ENCODE measurements at regions not wholly inside any gene's neighbourhood (a gene's known extent, or its start where the extent isn't known, plus 50 kb on each side); places are given as distances from the start of the nearest gene placed in this dataset.

DNA sequence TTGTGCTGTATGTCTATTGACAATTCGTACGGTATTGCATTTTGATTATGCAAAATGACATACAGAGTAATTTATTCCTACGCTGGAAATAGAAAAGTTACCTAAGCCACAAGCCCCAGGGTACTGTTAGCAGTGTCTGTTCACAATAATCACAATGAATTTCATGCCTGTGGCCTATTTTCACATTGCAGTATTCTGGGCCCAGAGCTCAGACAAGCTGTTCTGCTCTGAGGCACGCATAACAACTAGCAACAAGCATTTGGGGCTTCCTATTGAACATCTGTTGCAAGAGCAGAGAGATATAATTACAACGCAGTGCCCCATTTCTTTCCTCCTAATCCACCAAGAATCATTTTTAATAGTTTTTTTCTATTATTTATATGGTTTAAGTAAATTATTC is 158.9 kb upstream of the SGCG start:
- H3K36me3 ChIP-seq: no peaks in the 10 kb centered on the region
- no peaks in the 10 kb centered on the region for H3K4me1 ChIP-seq
- H3K27me3 ChIP-seq: no peaks in the 10 kb centered on the region
- DNase-seq: no peak
- no peak overlapping the region for H3K4me3 ChIP-seq
- H3K27ac ChIP-seq: no peak overlapping the region
- TF ChIP-seq POLR2A (IDR thresholded peaks at IDR 0.05): no peak
- TF ChIP-seq, protein P1, sequence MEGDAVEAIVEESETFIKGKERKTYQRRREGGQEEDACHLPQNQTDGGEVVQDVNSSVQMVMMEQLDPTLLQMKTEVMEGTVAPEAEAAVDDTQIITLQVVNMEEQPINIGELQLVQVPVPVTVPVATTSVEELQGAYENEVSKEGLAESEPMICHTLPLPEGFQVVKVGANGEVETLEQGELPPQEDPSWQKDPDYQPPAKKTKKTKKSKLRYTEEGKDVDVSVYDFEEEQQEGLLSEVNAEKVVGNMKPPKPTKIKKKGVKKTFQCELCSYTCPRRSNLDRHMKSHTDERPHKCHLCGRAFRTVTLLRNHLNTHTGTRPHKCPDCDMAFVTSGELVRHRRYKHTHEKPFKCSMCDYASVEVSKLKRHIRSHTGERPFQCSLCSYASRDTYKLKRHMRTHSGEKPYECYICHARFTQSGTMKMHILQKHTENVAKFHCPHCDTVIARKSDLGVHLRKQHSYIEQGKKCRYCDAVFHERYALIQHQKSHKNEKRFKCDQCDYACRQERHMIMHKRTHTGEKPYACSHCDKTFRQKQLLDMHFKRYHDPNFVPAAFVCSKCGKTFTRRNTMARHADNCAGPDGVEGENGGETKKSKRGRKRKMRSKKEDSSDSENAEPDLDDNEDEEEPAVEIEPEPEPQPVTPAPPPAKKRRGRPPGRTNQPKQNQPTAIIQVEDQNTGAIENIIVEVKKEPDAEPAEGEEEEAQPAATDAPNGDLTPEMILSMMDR (IDR thresholded peaks at IDR 0.05): no peak
- H3K9me3 ChIP-seq: no peaks in the 10 kb centered on the region

DNA sequence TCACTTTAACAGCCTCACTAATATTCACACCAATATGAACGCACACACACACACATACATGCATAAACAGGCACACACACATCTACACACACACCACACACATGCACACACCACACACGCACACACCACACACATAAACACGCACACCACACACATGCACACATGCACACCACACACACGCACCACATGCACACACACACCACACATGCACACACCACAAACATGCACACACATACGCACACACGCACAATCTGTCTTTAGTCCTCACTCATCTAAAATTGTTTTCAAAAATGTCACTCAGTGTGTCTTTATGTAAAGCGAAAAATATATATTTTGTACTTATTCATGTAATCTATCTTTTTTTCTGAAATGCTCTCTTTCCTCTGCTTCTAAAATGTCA is 158.1 kb upstream of the SGCG start:
- no peaks in the 10 kb centered on the region for H3K36me3 ChIP-seq
- no peak for DNase-seq
- no peaks in the 10 kb centered on the region for H3K4me1 ChIP-seq
- no peaks in the 10 kb centered on the region for H3K27me3 ChIP-seq
- TF ChIP-seq POLR2A (IDR thresholded peaks at IDR 0.05): no peak
- TF ChIP-seq, protein P1 (IDR thresholded peaks at IDR 0.05): no peak
- no peaks in the 10 kb centered on the region for H3K9me3 ChIP-seq
- H3K4me3 ChIP-seq: no peak overlapping the region
- H3K27ac ChIP-seq: no peak overlapping the region

DNA sequence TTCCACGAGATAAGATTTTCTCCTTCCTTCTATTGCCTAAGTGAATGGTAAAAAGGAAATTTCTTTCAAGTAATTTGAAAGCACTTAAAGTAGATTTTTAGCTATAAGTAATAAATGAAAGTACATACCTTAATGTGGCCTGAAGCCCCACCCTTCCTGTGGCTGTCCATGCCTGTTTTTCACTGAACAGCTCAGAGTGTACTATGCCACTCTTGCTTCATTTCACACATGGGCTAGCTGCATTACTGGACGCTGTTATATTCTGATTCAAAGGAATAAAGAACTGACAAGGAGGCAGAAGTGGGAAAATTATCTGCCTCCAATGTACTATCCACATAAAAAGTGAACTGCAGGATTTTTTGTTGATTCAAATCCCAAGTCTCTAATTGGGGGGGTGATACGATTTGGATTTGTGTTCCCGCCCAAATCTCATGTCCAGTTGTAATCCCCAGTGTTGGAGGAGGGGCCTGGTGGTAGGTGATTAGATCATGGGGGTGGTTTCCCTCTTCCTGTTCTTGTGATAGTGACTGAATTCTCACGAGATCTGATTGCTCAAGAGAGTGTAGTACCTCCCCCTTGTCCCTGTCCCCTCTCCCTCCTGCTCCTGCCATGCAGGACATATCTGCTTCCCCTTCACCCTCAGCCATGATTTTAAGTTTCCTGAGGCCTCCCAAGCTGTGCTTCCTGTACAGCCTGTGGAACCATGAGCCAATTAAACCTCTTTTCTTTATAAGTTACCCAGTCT is 154.7 kb upstream of the SGCG start:
- H3K27ac ChIP-seq: no peak overlapping the region
- H3K9me3 ChIP-seq: no peaks in the 10 kb centered on the region
- H3K36me3 ChIP-seq: no peaks in the 10 kb centered on the region
- H3K27me3 ChIP-seq: no peaks in the 10 kb centered on the region
- H3K4me3 ChIP-seq: no peak overlapping the region
- H3K4me1 ChIP-seq: no peaks in the 10 kb centered on the region
- no peak for TF ChIP-seq POLR2A (IDR thresholded peaks at IDR 0.05)
- TF ChIP-seq, protein P1 (IDR thresholded peaks at IDR 0.05): no peak
- no peak for DNase-seq

DNA sequence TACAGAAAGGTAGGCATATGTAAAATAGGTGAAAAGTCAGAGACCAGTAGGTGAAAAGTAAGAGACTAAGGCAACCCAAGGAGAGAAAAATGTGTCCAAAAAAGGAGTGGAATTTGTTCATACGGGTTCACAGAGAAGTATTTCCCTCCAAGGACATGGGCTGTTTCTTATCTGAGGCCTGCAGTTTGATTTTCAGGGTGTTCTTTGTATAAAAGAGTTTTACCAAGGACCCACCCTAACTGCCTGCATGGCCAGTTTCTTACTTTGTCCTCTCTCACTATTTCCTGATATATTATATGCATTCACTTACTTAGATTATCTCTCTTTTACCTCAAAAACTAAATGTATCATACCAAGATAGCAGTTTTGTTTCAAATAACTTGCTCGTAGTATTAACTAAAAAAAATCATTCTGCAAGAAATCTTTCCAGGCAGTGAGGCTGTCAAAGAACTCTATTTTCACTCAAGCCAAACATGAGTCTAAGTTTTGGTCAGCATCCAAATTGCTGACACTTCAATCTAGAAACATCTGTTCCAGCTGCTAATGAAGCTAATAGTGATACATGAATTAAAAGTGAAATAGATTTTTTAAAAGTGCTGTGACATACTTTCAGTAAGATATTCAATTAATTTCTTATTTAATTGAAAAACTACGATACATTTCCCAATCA is 141.4 kb upstream of the SGCG start:
- DNase-seq: no peak
- no peak for TF ChIP-seq POLR2A (IDR thresholded peaks at IDR 0.05)
- TF ChIP-seq, protein P1 (IDR thresholded peaks at IDR 0.05): no peak

DNA sequence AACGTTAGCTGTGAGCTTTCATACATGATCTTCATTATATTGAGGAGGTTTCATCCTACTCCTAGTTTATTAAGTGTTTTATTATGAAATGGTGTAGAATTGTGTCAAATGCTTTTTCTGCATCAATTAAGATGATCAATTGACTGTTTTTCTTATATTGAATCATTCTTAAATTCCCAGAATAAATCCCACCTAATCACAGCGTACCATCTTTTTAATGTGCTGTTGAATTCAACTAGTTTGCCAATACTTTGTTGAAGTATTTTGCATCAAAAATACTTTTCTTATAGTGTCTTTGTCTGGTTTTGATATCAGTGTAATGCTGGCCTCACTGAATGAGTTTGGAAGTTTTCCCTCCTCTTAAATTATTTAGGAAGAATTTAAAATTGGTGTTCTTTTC is 138.6 kb upstream of the SGCG start:
- Histone ChIP-seq H3K27ac (no peak overlapping the region), H3K36me3 (no peaks in the 10 kb centered on the region), H3K4me1 (no peaks in the 10 kb centered on the region), H3K4me3 (no peak overlapping the region), H3K9me3 (no peaks in the 10 kb centered on the region), H3K27me3 (no peaks in the 10 kb centered on the region)
- TF ChIP-seq, protein P1 (IDR thresholded peaks at IDR 0.05): no peak
- TF ChIP-seq POLR2A (IDR thresholded peaks at IDR 0.05): no peak
- no peak for DNase-seq

More for the DNA sequence above, 141.4 kb upstream of the SGCG start:
- no peak overlapping the region for H3K27ac ChIP-seq
- no peaks in the 10 kb centered on the region for H3K27me3 ChIP-seq
- H3K9me3 ChIP-seq: no peaks in the 10 kb centered on the region
- no peaks in the 10 kb centered on the region for H3K36me3 ChIP-seq
- no peaks in the 10 kb centered on the region for H3K4me1 ChIP-seq
- H3K4me3 ChIP-seq: no peak overlapping the region
